Activated CD8-positive, alpha-beta T cell treated with anti-CD3 and anti-CD28 coated beads for 36 hours (primary cell): ENCODE measurements at regions not wholly inside any gene's neighbourhood (a gene's known extent, or its start where the extent isn't known, plus 50 kb on each side); places are given as distances from the start of the nearest gene placed in this dataset.

Experiments
- ATAC-seq: fragments of 200-7000 bp; cut with Tn5 transposase; one replicate; pipeline ENCODE4 v1.10.0; 2021; ENCODE audit warnings: mild to moderate bottlenecking, moderate library complexity
- CTCF ChIA-PET: fragments of 350-600 bp; sonication (Branson Sonifier 250); formaldehyde crosslinking; loops from one replicate; lab custom pipeline; 2021; ENCODE audit warnings: antibody characterized with exemption; lab: Charles Lee
- POLR2A ChIA-PET: fragments of 350-600 bp; sonication (Branson Sonifier 250); formaldehyde crosslinking; loops from one replicate; lab custom pipeline; 2021; ENCODE audit warnings: antibody characterized with exemption; lab: Charles Lee
- DNase-seq: peaks from one replicate; pipeline ENCODE4 v3.0.0-alpha.2; 2020
- H3K27ac Mint-ChIP-seq: one replicate; pipeline ENCODE4 v1.8.0; 2021; ENCODE audit warnings: mild to moderate bottlenecking, mixed read lengths
- H3K27me3 Mint-ChIP-seq: one replicate; pipeline ENCODE4 v1.8.0; 2021; ENCODE audit warnings: mixed read lengths
- H3K36me3 Mint-ChIP-seq: one replicate; pipeline ENCODE4 v1.8.0; 2021; ENCODE audit warnings: low read depth, mixed read lengths
- H3K4me1 Mint-ChIP-seq: one replicate; pipeline ENCODE4 v1.8.0; 2021; ENCODE audit warnings: low read depth, mixed read lengths
- H3K4me3 Mint-ChIP-seq: one replicate; pipeline ENCODE4 v1.8.0; 2021; ENCODE audit warnings: mild to moderate bottlenecking, moderate library complexity, mixed read lengths
- H3K9me3 Mint-ChIP-seq: one replicate; pipeline ENCODE4 v1.8.0; 2021; ENCODE audit warnings: mixed read lengths
- CTCF ChIP-seq: fragments of 200-600 bp; IDR thresholded peaks from one replicate; pipeline ENCODE4 v1.8.0; 2022; ENCODE audit warnings: antibody characterized with exemption, mild to moderate bottlenecking
- intact Hi-C: fragments of 100-400 bp; cut with micrococcal nuclease; formaldehyde crosslinking; loops from one replicate; pipeline ENCODE4 v1.10.0; 2022

- Mint-ChIP-seq H3K4me1 (no peaks in the 10 kb centered on the region), H3K27ac (no peak overlapping the region), H3K36me3 (no peaks in the 10 kb centered on the region), H3K9me3 (no peaks in the 10 kb centered on the region), H3K4me3 (no peak overlapping the region), H3K27me3 (peaks cover 9% of the 10 kb centered on the region)
- DNase-seq (no peak), ATAC-seq (no peak)
- CTCF ChIA-PET, result no interaction called here
- POLR2A ChIA-PET, result no interaction called here
- no peak for TF ChIP-seq CTCF
- intact Hi-C loops, result no loop called here
These were observed 257.1 kb downstream of the OPA1 start for GRCh38 chr3:193850084-193850619.

- Mint-ChIP-seq H3K4me1 (no peaks in the 10 kb centered on the region), H3K9me3 (no peaks in the 10 kb centered on the region), H3K4me3 (no peak overlapping the region), H3K27me3 (peaks cover 4% of the 10 kb centered on the region), H3K27ac (no peak overlapping the region), H3K36me3 (no peaks in the 10 kb centered on the region)
- ChIA-PET CTCF (no interaction called here), POLR2A (no interaction called here)
- ATAC-seq (no peak), DNase-seq (no peak)
- TF ChIP-seq CTCF, result no peak
- intact Hi-C loops, result no loop called here
These were observed 258.4 kb downstream of the OPA1 start for GRCh38 chr3:193851428-193851847.

- CTCF ChIA-PET, result no interaction called here
- DNase-seq (no peak), ATAC-seq (no peak)
- no peak overlapping the region for H3K27ac Mint-ChIP-seq
- H3K27me3 Mint-ChIP-seq, result no peaks in the 10 kb centered on the region
- POLR2A ChIA-PET, result no interaction called here
- H3K4me3 Mint-ChIP-seq, result no peak overlapping the region
- H3K36me3 Mint-ChIP-seq, result no peaks in the 10 kb centered on the region
- no peaks in the 10 kb centered on the region for H3K4me1 Mint-ChIP-seq
- H3K9me3 Mint-ChIP-seq, result no peaks in the 10 kb centered on the region
- intact Hi-C loops, result no loop called here
- TF ChIP-seq CTCF, result no peak
These were observed 259.1 kb downstream of the OPA1 start for GRCh38 chr3:193851941-193852674.

GRCh38 chr3:193852901-193853300, 259.9 kb downstream of the OPA1 start:
- no peaks in the 10 kb centered on the region for H3K27me3 Mint-ChIP-seq
- no peak for TF ChIP-seq CTCF
- no peak for DNase-seq
- intact Hi-C loops, result no loop called here
- H3K27ac Mint-ChIP-seq, result no peak overlapping the region
- CTCF ChIA-PET, result no interaction called here
- H3K36me3 Mint-ChIP-seq, result no peaks in the 10 kb centered on the region
- no peak overlapping the region for H3K4me3 Mint-ChIP-seq
- no peaks in the 10 kb centered on the region for H3K9me3 Mint-ChIP-seq
- POLR2A ChIA-PET, result no interaction called here
- H3K4me1 Mint-ChIP-seq, result no peaks in the 10 kb centered on the region
- ATAC-seq, result no peak

GRCh38 chr3:193853511-193854219, 260.7 kb downstream of the OPA1 start:
- ChIA-PET POLR2A (no interaction called here), CTCF (no interaction called here)
- Mint-ChIP-seq H3K27me3 (no peaks in the 10 kb centered on the region), H3K27ac (no peak overlapping the region), H3K9me3 (no peaks in the 10 kb centered on the region), H3K4me1 (no peaks in the 10 kb centered on the region), H3K36me3 (no peaks in the 10 kb centered on the region), H3K4me3 (no peak overlapping the region)
- intact Hi-C loops, result no loop called here
- DNase-seq, result no peak
- no peak for TF ChIP-seq CTCF
- ATAC-seq, result no peak
